GM06990 (cell line): ENCODE measurements at regions not wholly inside any gene's neighbourhood (a gene's known extent, or its start where the extent isn't known, plus 50 kb on each side); places are given as distances from the start of the nearest gene placed in this dataset.
"Not testable (repeated sequence)": the region's sequence is repeated elsewhere in the genome, so short reads cannot be mapped to it uniquely, and the experiment has no call there.

Experiments
- DNase-seq: peaks from one replicate; pipeline ENCODE4 v3.0.0-alpha.2; 2011; ENCODE audit not compliant: insufficient read length; ENCODE audit errors: extremely low read depth
- H3K27me3 ChIP-seq: replicated peaks from 2 replicates; pipeline ENCODE4 v1.6.0; 2011; ENCODE audit warnings: low read length; ENCODE audit not compliant: control insufficient read depth, insufficient read depth
- H3K36me3 ChIP-seq: 2 replicates; pipeline ENCODE4 v1.5.1; 2011; ENCODE audit warnings: low read length; ENCODE audit not compliant: control insufficient read depth, insufficient read depth
- H3K4me3 ChIP-seq: replicated peaks from 2 replicates; pipeline ENCODE4 v1.5.1; 2011; ENCODE audit warnings: low read depth, mild to moderate bottlenecking, control low read depth, low read length
- TF ChIP-seq, protein P1 (sequence below): IDR thresholded peaks from 2 replicates; pipeline ENCODE4 v1.5.1; 2011; ENCODE audit warnings: low read length, control low read depth, mild to moderate bottlenecking, inconsistent platforms; ENCODE audit not compliant: insufficient read depth, poor library complexity, severe bottlenecking

DNA sequence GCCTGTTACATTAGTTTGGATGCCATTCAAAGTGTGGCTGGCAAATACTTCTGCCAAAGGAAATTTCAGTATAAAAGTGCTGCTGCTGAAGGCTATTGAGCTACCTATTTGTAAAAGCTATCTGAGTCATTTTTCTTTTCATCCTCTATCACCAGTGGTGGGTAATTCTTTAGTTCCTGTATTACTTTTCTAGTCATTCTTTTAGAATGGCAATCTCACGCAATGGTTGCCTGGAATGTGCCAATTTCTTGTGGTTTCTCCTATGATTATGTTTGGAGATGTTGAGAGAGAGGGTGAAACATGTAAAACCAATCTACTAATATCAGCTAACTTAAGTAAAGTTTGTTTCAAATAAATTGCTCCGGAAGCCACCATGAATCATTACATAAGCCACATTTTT is 685.0 kb downstream of the RAPGEF2 start:
- no peak for DNase-seq
- Histone ChIP-seq H3K27me3 (no peaks in the 10 kb centered on the region), H3K36me3 (no peaks in the 10 kb centered on the region), H3K4me3 (no peak overlapping the region)
- TF ChIP-seq, protein P1, sequence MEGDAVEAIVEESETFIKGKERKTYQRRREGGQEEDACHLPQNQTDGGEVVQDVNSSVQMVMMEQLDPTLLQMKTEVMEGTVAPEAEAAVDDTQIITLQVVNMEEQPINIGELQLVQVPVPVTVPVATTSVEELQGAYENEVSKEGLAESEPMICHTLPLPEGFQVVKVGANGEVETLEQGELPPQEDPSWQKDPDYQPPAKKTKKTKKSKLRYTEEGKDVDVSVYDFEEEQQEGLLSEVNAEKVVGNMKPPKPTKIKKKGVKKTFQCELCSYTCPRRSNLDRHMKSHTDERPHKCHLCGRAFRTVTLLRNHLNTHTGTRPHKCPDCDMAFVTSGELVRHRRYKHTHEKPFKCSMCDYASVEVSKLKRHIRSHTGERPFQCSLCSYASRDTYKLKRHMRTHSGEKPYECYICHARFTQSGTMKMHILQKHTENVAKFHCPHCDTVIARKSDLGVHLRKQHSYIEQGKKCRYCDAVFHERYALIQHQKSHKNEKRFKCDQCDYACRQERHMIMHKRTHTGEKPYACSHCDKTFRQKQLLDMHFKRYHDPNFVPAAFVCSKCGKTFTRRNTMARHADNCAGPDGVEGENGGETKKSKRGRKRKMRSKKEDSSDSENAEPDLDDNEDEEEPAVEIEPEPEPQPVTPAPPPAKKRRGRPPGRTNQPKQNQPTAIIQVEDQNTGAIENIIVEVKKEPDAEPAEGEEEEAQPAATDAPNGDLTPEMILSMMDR: no peak

DNA sequence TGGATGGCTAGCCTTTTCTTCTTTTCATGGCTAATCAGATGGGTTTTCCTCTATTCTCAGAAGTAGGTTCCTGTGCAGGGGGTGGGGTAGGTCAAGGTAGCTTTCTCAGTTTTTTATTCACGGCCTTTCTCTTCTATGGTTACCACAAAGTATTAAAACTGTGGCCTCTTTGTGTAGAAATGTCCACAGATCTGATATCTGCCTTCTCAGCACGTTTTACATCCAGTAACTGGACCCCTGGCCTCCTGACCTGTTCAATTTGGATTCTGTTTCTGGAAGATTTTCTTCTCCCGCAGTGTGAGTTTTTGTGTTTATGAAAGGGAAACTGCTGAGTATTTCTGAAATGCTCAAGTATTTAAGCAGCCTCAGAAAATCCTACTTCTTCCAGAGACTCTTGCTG is 688.5 kb downstream of the RAPGEF2 start:
- no peak for DNase-seq
- Histone ChIP-seq H3K4me3 (no peak overlapping the region), H3K27me3 (no peaks in the 10 kb centered on the region), H3K36me3 (no peaks in the 10 kb centered on the region)
- TF ChIP-seq, protein P1: no peak

DNA sequence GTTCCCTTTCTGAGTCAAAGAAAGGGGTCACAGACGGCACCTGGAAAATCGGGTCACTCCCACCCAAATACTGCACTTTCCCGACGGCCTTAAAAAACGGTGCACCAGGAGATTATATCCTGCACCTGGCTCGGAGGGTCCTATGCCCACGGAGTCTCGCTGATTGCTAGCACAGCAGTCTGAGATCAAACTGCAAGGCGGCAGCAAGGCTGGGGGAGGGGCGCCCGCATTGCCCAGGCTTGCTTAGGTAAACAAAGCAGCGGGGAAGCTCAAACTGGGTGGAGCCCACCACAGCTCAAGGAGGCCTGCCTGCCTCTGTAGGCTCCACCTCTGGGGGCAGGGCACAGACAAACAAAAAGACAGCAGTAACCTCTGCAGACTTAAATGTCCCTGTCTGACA is 701.7 kb downstream of the RAPGEF2 start:
- not testable (repeated sequence) for H3K27me3 ChIP-seq, H3K36me3 ChIP-seq, DNase-seq, H3K4me3 ChIP-seq

DNA sequence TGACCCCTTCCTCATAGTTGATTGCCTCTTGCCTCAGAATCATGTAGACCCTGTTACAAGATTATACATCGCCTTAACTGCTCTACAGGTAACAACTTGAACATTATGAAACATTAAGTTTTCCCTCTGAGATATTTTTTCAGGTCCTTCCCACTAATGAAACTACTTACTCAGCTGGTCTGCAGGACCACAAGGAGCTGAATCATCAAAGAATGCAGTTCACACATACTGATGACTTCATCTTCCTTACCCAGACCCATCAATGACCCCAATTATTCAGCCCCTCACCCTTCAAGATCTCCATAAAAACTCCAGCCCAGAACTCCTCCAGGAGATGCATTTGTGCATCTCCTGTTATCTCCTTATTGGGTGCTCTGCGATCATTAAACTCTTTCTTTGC is 720.9 kb downstream of the RAPGEF2 start:
- Histone ChIP-seq H3K27me3 (no peaks in the 10 kb centered on the region), H3K36me3 (no peaks in the 10 kb centered on the region), H3K4me3 (no peak overlapping the region)
- TF ChIP-seq, protein P1: no peak
- no peak for DNase-seq

DNA sequence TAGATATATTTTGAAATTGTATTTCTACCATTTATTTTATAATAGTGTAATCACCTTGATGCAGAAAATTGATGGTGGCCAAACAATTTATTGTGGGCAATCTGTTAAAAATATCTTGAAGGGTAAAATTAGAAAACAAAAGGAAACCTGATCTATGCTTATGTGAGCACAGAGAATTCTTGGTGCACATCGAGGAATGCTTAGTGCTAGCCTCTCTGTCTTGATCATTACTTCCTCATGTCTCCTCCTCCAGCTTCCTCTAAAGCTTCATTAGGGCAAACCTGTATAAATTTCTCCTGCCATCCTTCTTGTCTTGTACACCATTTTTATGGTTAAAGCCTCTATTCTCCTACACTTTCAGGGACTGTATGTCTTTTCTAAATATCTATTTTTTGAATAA is 725.8 kb downstream of the RAPGEF2 start:
- no peak for DNase-seq
- no peaks in the 10 kb centered on the region for H3K27me3 ChIP-seq
- TF ChIP-seq, protein P1: no peak
- no peak overlapping the region for H3K4me3 ChIP-seq
- no peaks in the 10 kb centered on the region for H3K36me3 ChIP-seq

DNA sequence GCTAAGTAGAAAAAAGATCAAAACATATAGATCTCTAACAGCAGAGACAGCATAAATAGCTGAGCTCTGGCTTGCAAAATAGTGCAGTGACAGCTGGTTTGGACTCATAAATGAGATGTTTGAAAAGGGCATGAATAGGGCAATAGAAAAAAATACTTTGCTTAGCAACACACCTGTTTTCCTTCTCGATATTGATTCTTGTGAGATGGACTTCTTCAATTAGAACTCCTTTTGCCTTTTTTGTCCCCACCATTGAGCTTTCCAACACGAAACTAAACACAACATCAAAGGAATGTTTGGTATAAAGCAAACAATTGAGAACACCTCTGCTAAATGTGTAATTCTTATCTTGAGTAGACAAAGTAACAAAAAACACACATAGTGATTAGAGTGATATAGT is 726.3 kb downstream of the RAPGEF2 start:
- Histone ChIP-seq H3K27me3 (no peaks in the 10 kb centered on the region), H3K4me3 (no peak overlapping the region), H3K36me3 (no peaks in the 10 kb centered on the region)
- no peak for DNase-seq
- TF ChIP-seq, protein P1: no peak

DNA sequence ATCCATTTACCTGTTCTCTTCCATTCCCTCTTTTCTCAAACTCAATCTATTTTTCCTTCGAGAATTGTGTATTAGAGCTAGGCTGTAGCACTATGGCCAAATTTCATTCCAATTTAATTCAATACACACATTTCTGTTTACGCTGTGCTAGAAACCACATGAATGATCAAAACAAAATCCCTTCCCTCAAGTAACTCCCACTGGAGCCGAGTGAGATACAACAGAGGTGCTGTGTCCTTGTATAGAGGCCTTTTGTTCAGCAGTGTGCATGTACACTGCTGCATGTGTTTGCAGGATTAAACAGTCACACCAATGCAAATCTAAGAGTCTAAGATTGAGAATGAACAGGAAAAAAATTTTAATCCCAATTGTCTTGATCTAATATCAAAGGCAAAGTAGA is 734.2 kb downstream of the RAPGEF2 start:
- TF ChIP-seq, protein P1: no peak
- Histone ChIP-seq H3K4me3 (no peak overlapping the region), H3K27me3 (no peaks in the 10 kb centered on the region), H3K36me3 (no peaks in the 10 kb centered on the region)
- DNase-seq: no peak
